Activated CD8-positive, alpha-beta T cell treated with anti-CD3 and anti-CD28 coated beads, Interleukin-2, amount 10 ng/mL, durations not matched to agents 7 days and 5 days (primary cell): ENCODE measurements at regions not wholly inside any gene's neighbourhood (a gene's known extent, or its start where the extent isn't known, plus 50 kb on each side); places are given as distances from the start of the nearest gene placed in this dataset.

ENCODE experiments used
- ATAC-seq: fragments of 150-1000 bp; cut with Tn5 transposase; one replicate; pipeline ENCODE4 v1.10.0; 2021; ENCODE audit warnings: moderate library complexity
- CTCF ChIA-PET: fragments of 350-600 bp; sonication (Branson Sonifier 250); formaldehyde crosslinking; loops from one replicate; lab custom pipeline; 2021; ENCODE audit warnings: antibody characterized with exemption; lab: Charles Lee
- POLR2A ChIA-PET: fragments of 350-600 bp; sonication (Branson Sonifier 250); formaldehyde crosslinking; loops from one replicate; lab custom pipeline; 2021; ENCODE audit warnings: antibody characterized with exemption; lab: Charles Lee
- DNase-seq: peaks from one replicate; pipeline ENCODE4 v3.0.0-alpha.2; 2020
- H3K27ac Mint-ChIP-seq: one replicate; pipeline ENCODE4 v1.8.0; 2021; ENCODE audit warnings: mild to moderate bottlenecking, mixed read lengths
- H3K27me3 Mint-ChIP-seq: one replicate; pipeline ENCODE4 v1.8.0; 2021; ENCODE audit warnings: low read depth, mixed read lengths
- H3K36me3 Mint-ChIP-seq: one replicate; pipeline ENCODE4 v1.8.0; 2021; ENCODE audit warnings: low read depth, mixed read lengths
- H3K4me1 Mint-ChIP-seq: one replicate; pipeline ENCODE4 v1.8.0; 2021; ENCODE audit warnings: low read depth, mixed read lengths
- H3K4me3 Mint-ChIP-seq: one replicate; pipeline ENCODE4 v1.8.0; 2021; ENCODE audit warnings: mild to moderate bottlenecking, mixed read lengths
- H3K9me3 Mint-ChIP-seq: one replicate; pipeline ENCODE4 v1.8.0; 2022; ENCODE audit warnings: mixed read lengths; ENCODE audit not compliant: insufficient read depth

DNA sequence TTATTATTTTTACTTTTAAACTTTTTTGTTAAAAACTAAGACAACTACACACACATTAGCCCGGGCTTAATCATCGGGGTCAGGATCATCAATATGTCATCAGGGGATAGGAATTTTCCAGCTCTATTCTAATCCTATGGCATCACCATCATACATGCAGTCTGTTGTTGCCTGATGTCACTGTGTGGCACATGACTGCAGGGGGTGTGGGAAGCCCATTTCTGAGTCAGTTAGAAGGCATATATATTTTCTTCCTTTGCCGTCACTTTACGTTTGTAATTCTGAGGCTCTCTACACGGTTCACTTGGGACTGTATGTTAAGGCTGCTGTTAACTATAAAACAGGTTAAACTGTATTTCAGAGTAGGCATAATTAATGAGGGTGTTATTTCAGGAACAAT is 144.4 kb upstream of the ITGA6 start:
- DNase-seq (no peak), ATAC-seq (no peak)
- CTCF ChIA-PET, result interaction anchor here (0.9 kb wide), 1 partner anchor 179 kb away, joined by 4 read pairs; no protein-coding TSS in a partner anchor
- Mint-ChIP-seq H3K4me1 (peaks cover 8% of the 10 kb centered on the region), H3K27me3 (peaks cover 2% of the 10 kb centered on the region), H3K9me3 (no peaks in the 10 kb centered on the region), H3K36me3 (no peaks in the 10 kb centered on the region), H3K27ac (no peak overlapping the region), H3K4me3 (no peak overlapping the region)
- POLR2A ChIA-PET, result no interaction called here

DNA sequence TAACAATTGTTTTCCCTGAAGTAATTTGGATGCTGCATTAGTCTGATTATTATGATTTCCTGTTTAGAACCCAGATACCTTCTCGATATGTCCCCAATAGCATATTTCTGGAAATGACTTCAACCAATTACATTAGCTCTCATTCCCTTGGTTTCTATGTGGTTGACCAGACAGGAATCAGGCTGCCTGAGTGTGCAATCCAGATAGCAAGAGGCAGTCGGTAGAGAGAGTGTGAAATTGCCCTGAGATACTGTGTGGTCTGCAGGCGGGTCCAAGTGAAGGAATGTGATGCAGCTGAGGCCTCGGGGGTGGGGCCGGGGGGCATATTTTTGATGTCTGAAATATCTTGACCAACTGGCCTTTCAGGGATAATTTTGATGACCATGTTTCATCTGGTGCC is 143.9 kb upstream of the ITGA6 start:
- POLR2A ChIA-PET, result no interaction called here
- H3K9me3 Mint-ChIP-seq, result no peaks in the 10 kb centered on the region

DNA sequence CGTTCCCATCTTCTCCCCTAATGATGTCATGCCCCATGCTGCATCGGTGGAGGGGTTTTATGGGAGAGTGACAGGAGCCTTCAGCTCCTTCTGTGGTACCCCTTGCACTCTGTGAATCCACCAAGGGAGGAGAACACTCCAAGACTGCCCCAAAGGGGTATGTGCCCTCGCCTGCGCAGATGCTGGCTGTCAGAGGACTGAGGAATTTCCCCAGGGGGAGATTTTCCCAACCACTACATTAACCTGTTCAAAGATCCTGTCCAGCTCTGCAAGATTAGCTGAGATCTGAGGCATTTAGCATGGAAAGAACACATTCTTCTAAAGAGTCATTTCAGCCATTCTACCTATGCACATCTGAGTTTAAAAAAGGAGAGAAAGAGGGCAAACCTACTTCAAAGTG is 143.2 kb upstream of the ITGA6 start:
- no peak overlapping the region for H3K27ac Mint-ChIP-seq
- DNase-seq (no peak), ATAC-seq (no peak)
- peaks cover 2% of the 10 kb centered on the region for H3K27me3 Mint-ChIP-seq
- H3K4me1 Mint-ChIP-seq, result peaks cover 8% of the 10 kb centered on the region
- ChIA-PET CTCF (interaction anchor here (2.5 kb wide), 1 partner anchor 178 kb away, joined by 10 read pairs; no protein-coding TSS in a partner anchor), POLR2A (no interaction called here)
- no peak overlapping the region for H3K4me3 Mint-ChIP-seq
- H3K9me3 Mint-ChIP-seq, result no peaks in the 10 kb centered on the region
- no peaks in the 10 kb centered on the region for H3K36me3 Mint-ChIP-seq

More for the DNA sequence above, 143.9 kb upstream of the ITGA6 start:
- CTCF ChIA-PET, result interaction anchor here (0.9 kb wide), 1 partner anchor 178 kb away, joined by 4 read pairs; no protein-coding TSS in a partner anchor
- H3K36me3 Mint-ChIP-seq, result no peaks in the 10 kb centered on the region
- no peak overlapping the region for H3K27ac Mint-ChIP-seq
- H3K4me1 Mint-ChIP-seq, result peaks cover 8% of the 10 kb centered on the region
- ATAC-seq (no peak), DNase-seq (no peak)
- H3K27me3 Mint-ChIP-seq, result peaks cover 2% of the 10 kb centered on the region
- H3K4me3 Mint-ChIP-seq, result no peak overlapping the region

DNA sequence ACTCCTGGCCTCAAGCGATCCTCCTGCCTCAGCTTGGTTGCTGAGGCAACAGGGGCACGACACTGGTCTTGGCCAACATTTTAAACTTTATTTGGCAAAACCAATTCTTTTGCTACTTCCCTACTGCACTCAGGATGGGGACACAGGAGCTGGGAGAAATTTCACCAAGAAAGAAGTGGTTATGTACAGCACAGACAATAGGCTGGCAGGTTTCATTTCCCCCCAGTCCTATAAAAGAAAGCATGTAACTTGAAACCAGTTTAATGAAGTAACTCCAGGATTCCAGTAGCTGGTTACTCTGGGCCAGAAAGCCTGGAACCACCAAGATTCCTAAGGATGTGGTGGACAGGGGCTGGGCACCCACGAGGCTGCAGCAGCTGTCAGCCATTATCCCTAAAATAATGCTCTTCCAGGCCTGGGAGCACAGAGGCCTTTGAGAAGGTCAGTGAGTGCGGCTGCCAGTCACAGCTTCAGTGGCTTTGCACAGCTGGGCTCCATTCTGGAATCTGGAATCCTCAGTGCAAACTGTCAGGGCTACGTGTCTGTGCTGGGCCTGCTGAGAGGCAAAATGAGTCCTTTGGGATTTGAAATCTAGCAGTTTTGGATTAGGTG is 142.3 kb upstream of the ITGA6 start:
- DNase-seq, result no peak
- CTCF ChIA-PET, result interaction anchor here (2.5 kb wide), 1 partner anchor 177 kb away, joined by 10 read pairs; no protein-coding TSS in a partner anchor
- H3K27ac Mint-ChIP-seq, result no peak overlapping the region
- H3K4me1 Mint-ChIP-seq, result peaks cover 8% of the 10 kb centered on the region
- no peak for ATAC-seq
- no peaks in the 10 kb centered on the region for H3K36me3 Mint-ChIP-seq
- POLR2A ChIA-PET, result no interaction called here
- peaks cover 2% of the 10 kb centered on the region for H3K27me3 Mint-ChIP-seq
- H3K4me3 Mint-ChIP-seq, result no peak overlapping the region
- H3K9me3 Mint-ChIP-seq, result no peaks in the 10 kb centered on the region

DNA sequence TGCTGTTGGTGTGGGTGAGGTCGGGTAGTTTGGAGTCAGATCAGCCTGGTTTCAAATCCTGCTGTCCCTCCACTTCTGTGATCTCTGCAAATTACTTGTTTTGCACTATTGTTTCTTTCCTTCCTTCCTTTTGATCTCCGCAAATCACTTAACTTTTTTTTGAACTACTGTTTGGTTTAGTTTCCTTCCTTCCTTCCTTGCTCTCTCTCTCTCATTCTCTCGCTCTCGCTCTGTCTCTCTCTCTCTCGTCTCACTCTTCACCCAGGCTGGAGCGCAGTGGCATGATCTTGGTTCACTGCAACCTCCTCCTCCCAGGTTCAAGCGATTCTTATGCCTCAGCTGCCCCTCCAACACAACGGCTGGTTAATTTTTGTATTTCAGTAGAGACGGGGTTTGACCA is 141.6 kb upstream of the ITGA6 start:
- peaks cover 8% of the 10 kb centered on the region for H3K4me1 Mint-ChIP-seq
- CTCF ChIA-PET, result interaction anchor here (2.5 kb wide), 1 partner anchor 176 kb away, joined by 10 read pairs; no protein-coding TSS in a partner anchor
- H3K27ac Mint-ChIP-seq, result peak overlapping the region; percentile 10
- no peaks in the 10 kb centered on the region for H3K36me3 Mint-ChIP-seq
- no peaks in the 10 kb centered on the region for H3K9me3 Mint-ChIP-seq
- ATAC-seq (no peak), DNase-seq (no peak)
- no peak overlapping the region for H3K4me3 Mint-ChIP-seq
- POLR2A ChIA-PET, result no interaction called here
- no peaks in the 10 kb centered on the region for H3K27me3 Mint-ChIP-seq

DNA sequence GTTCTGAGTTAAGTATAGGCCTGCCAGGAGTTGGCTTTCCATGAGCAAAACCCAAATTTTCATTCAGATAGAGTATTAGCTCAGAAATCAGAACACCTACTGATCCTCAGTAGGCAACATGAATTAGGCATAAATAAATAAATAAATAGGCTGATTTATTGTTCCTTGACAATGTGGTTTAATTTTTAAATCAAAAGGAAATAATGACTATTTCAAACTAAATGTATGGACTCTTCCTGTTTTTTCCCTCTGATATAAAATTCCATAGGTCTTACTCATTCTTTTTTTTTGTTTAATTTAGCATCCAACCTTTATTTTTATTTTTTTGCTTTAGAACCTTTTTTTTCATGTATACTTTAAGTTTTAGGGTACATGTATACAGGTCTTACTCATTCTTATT is 140.2 kb upstream of the ITGA6 start:
- no peak overlapping the region for H3K27ac Mint-ChIP-seq
- H3K9me3 Mint-ChIP-seq, result no peaks in the 10 kb centered on the region

DNA sequence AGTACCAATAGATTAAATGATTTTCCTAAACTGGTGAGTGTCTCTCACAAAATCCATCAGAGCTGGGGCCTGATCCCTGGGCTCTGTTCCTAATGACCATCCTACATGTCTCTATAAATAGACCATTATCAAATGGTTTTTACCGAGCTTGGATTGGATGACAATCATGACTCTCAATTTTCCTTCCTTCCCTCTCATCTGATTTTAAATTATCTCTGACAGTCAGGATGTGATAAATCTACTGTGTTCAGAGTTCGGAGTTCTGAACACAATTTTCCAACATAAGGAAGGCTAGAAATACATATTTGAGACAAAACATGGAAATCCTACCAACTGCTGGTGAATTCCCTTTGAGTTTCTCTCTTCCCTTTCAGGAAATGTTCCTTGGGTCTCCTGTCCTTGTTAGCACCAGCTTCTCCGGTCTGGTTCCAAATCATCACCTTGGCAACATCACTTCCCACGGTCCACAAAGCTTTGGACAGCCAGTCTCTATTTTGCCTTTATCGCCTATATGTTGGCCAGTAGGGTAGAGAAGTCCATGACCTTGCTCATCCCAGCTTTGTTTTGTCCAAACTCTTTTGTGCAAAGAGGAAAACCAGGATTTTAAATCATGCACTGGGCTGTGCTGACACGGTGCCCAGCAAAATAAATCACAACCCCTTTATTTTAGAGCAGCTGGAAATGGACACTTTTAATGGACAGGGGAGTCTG is 139.6 kb upstream of the ITGA6 start:
- H3K4me1 Mint-ChIP-seq, result peaks cover 8% of the 10 kb centered on the region
- no peaks in the 10 kb centered on the region for H3K9me3 Mint-ChIP-seq
- ATAC-seq (no peak), DNase-seq (no peak)
- ChIA-PET POLR2A (no interaction called here), CTCF (no interaction called here)
- no peaks in the 10 kb centered on the region for H3K27me3 Mint-ChIP-seq
- H3K27ac Mint-ChIP-seq, result no peak overlapping the region
- no peaks in the 10 kb centered on the region for H3K36me3 Mint-ChIP-seq
- H3K4me3 Mint-ChIP-seq, result no peak overlapping the region

More for the DNA sequence above, 140.2 kb upstream of the ITGA6 start:
- peaks cover 8% of the 10 kb centered on the region for H3K4me1 Mint-ChIP-seq
- no peaks in the 10 kb centered on the region for H3K36me3 Mint-ChIP-seq
- no peak overlapping the region for H3K4me3 Mint-ChIP-seq
- DNase-seq (no peak), ATAC-seq (no peak)
- H3K27me3 Mint-ChIP-seq, result no peaks in the 10 kb centered on the region
- ChIA-PET POLR2A (no interaction called here), CTCF (no interaction called here)

DNA sequence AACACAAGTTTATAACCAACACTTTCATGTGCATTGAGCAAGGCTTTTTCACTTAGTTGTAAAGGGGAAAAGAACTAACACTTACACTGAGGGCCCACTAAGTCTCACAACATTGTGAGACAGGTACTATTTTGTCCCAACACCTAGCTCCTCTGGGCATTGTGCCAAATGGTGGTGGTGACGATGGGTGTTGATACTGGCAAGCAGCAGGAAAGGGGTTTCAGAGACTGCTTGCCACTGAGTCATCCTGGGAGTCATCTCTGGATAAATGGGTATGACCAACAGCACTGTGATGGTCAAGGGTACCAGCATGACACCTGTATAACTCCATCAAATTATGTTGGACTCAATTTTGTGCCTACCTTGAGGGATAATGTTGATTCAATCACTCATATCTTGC is 138.8 kb upstream of the ITGA6 start:
- Mint-ChIP-seq H3K27me3 (no peaks in the 10 kb centered on the region), H3K36me3 (no peaks in the 10 kb centered on the region), H3K4me1 (peaks cover 8% of the 10 kb centered on the region), H3K27ac (no peak overlapping the region), H3K4me3 (no peak overlapping the region), H3K9me3 (no peaks in the 10 kb centered on the region)
- no peak for DNase-seq
- POLR2A ChIA-PET, result no interaction called here
- no peak for ATAC-seq
- CTCF ChIA-PET, result no interaction called here

DNA sequence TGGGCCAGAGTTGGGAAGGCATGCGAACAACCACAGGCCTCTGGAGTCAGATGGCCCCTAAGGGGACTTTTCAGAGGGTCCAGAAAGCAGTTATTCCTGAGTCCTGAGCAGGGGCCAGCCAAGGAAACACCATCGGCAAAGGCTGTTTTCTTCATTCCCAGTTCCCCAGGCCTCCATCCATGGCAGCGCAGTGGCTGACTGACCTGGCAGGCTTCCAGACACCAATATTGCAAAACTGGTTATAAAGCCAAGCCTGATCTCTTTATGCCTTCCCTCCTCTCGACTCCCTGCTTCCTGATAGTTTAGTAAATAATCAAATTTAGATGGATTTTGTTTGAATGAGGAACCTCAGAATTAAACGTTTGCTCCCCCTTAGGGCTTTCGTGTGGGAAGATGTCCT is 133.4 kb upstream of the ITGA6 start:
- Mint-ChIP-seq H3K9me3 (no peaks in the 10 kb centered on the region), H3K36me3 (no peaks in the 10 kb centered on the region), H3K27ac (no peak overlapping the region), H3K4me3 (no peak overlapping the region), H3K27me3 (peaks cover 20% of the 10 kb centered on the region), H3K4me1 (peaks cover 6% of the 10 kb centered on the region)
- ATAC-seq (no peak), DNase-seq (no peak)
- CTCF ChIA-PET, result no interaction called here
- POLR2A ChIA-PET, result no interaction called here

DNA sequence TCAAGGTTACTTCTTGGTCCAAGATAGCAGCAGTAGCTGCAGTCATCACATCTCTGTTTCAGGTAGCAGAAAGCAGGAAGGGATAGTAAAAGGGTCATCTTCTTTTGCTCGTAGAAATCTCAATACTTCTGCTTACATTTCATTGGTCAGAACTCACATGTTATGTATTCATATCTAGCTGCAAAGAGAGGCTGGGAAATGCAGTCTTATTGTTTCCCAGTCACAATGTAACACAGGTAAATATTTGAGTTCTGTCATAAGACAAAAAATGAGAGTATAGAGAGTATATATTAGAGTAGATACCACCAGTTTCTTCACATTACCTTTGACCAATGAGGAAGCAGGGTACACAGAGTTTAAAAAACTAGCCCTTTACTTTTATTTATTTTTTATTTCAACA is 132.4 kb upstream of the ITGA6 start:
- ATAC-seq, result no peak
- CTCF ChIA-PET, result interaction anchor here (0.7 kb wide), 1 partner anchor 166 kb away, joined by 3 read pairs; no protein-coding TSS in a partner anchor
- Mint-ChIP-seq H3K9me3 (no peaks in the 10 kb centered on the region), H3K4me1 (peaks cover 6% of the 10 kb centered on the region), H3K36me3 (no peaks in the 10 kb centered on the region), H3K27me3 (peaks cover 26% of the 10 kb centered on the region), H3K4me3 (no peak overlapping the region), H3K27ac (no peak overlapping the region)
- DNase-seq, result no peak
- POLR2A ChIA-PET, result no interaction called here

DNA sequence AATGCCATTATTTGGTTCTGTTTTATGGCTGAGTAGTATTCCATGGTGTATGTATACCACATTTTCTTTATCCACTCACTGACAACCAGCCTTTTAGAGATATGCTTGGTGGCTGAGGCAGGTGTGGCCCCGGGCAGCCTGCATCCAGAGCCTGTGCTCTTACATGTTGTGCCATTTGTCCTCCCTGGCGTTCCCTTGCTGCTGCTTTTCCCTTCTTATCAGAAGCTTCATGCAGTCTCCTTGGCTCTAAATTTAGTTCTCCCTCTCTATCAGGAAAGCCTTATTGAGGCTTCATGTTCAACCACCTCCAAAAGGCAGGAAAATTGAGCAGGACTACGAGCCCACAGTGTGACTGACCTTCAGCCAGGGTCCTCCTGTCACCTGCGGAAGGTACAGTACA is 131.7 kb upstream of the ITGA6 start:
- H3K36me3 Mint-ChIP-seq, result no peaks in the 10 kb centered on the region
- DNase-seq, result no peak
- CTCF ChIA-PET, result interaction anchor here (0.6 kb wide), 1 partner anchor 507 kb away, joined by 4 read pairs; no protein-coding TSS in a partner anchor
- H3K9me3 Mint-ChIP-seq, result no peaks in the 10 kb centered on the region
- POLR2A ChIA-PET, result no interaction called here
- ATAC-seq, result no peak
- H3K4me1 Mint-ChIP-seq, result peaks cover 6% of the 10 kb centered on the region
- no peak overlapping the region for H3K4me3 Mint-ChIP-seq
- H3K27me3 Mint-ChIP-seq, result peaks cover 27% of the 10 kb centered on the region
- no peak overlapping the region for H3K27ac Mint-ChIP-seq

DNA sequence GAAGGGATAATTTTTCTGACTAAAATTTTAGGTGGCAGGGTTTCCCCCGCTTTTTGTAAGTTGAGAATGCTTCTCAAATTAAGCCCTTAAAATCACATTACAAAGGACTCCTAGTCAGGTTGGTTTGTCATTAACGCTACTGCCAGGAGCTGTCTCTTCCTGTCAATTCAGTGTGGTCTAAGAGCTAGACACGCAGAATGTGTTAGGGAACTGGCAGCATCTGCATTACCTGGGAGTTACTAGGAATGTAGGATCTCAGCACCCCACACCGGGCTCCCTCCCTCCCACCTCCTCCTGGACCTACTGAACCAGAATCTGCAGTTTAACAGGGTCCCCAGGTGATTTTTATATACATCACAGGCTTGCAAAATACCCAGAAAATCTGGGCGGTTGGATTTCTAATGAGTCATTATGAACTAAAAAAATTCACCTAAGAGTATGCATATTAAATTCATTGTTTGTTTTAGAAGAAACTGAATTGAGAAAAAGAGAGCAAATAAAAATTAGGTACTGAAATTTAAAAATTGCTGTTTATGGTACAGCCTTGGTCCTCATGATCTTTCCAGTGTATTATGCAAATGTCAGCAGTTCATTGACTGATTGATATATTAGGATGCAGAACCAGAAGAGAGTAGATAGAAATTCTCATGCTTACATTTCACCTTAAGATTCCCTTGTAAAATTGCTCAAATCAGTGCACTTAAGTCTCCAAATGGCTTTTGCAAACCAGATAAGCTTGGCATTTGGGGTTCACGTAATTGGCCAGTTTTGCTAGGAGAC is 130.9 kb upstream of the ITGA6 start:
- ChIA-PET CTCF (no interaction called here), POLR2A (no interaction called here)
- Mint-ChIP-seq H3K27me3 (peaks cover 27% of the 10 kb centered on the region), H3K4me3 (no peak overlapping the region), H3K27ac (no peak overlapping the region), H3K9me3 (no peaks in the 10 kb centered on the region), H3K4me1 (peaks cover 6% of the 10 kb centered on the region), H3K36me3 (no peaks in the 10 kb centered on the region)
- DNase-seq (no peak), ATAC-seq (no peak)
